OCI-LY1 (cell line): ENCODE measurements at regions not wholly inside any gene's neighbourhood (a gene's known extent, or its start where the extent isn't known, plus 50 kb on each side); places are given as distances from the start of the nearest gene placed in this dataset.

ENCODE experiments used
- CTCF ChIP-seq: fragments of 200-600 bp; sonication (generic), shearing (Covaris generic); IDR thresholded peaks from 2 replicates; pipeline ENCODE4 v1.5.1; 2017; ENCODE audit warnings: mild to moderate bottlenecking, antibody characterized with exemption, low read length, moderate library complexity, mixed read lengths
- EZH2 ChIP-seq: fragments of 200-600 bp; sonication (generic), shearing (Covaris generic); IDR thresholded peaks from 2 replicates; pipeline ENCODE4 v1.8.0; 2017; ENCODE audit warnings: borderline replicate concordance, mixed run types, mild to moderate bottlenecking, antibody characterized with exemption, low read length, moderate library complexity, mixed read lengths

- TF ChIP-seq CTCF = no peak
- no peak for TF ChIP-seq EZH2
These were observed 70.2 kb upstream of the CHD2 start for GRCh38 chr15:92829875-92830274.
